Tibial nerve (tissue), 4 donors: ENCODE measurements at regions not wholly inside any gene's neighbourhood (a gene's known extent, or its start where the extent isn't known, plus 50 kb on each side); places are given as distances from the start of the nearest gene placed in this dataset.

ENCODE experiments used
- EP300 ChIP-seq, 2 donors: sonication (generic); formaldehyde crosslinking; IDR thresholded peaks; one replicate each; pipeline ENCODE4 v1.6.1; 2017; ENCODE audit warnings: antibody characterized with exemption in 2 of 2, mild to moderate bottlenecking in 1 of 2
- POLR2A ChIP-seq, 2 donors: fragments of 450-650 bp; IDR thresholded peaks; one replicate each; pipeline ENCODE4 v1.6.1; 2017; ENCODE audit warnings: antibody characterized with exemption in 2 of 2, mild to moderate bottlenecking in 2 of 2, moderate library complexity in 2 of 2
- TF ChIP-seq, protein P1 (sequence below), 5 experiments: fragments of 200-600 bp in 3 of 5; fragments of 450-650 bp in 2 of 5; sonication (generic) in 3 of 5; IDR thresholded peaks; one replicate each; pipeline ENCODE4 v1.5.1; 2016 to 2019; ENCODE audit warnings: antibody characterized with exemption in 5 of 5, mild to moderate bottlenecking in 3 of 5, moderate library complexity in 2 of 5

DNA sequence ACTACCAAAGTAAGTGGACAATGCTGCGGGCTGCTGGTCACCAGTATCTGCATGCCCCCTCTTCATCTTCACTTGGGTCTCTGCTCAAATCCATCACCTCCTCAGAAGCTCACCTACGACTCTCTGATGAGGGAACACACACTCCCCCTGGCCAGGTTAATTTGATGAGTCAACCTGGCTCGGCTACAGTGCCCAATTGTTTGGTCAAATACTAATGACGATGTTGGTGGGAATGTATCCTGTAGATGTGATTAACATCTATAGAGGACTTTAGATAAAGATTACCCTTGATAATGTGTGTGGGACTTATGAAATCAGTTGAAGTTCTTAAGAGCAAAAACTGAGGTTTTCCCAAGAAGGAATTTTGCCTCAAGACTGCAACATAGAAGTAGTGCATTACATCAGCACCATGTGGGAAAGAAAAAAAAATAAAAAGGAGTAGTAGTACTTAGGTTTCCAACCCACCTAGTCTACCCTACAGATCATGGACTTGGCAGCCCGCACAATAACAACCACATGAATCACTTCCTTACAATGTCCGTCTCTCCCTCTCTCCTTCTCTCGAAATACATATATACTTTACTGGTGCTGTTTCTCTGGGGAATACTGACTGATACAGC is 467.3 kb downstream of the DNAH5 start:
- TF ChIP-seq, protein P1, sequence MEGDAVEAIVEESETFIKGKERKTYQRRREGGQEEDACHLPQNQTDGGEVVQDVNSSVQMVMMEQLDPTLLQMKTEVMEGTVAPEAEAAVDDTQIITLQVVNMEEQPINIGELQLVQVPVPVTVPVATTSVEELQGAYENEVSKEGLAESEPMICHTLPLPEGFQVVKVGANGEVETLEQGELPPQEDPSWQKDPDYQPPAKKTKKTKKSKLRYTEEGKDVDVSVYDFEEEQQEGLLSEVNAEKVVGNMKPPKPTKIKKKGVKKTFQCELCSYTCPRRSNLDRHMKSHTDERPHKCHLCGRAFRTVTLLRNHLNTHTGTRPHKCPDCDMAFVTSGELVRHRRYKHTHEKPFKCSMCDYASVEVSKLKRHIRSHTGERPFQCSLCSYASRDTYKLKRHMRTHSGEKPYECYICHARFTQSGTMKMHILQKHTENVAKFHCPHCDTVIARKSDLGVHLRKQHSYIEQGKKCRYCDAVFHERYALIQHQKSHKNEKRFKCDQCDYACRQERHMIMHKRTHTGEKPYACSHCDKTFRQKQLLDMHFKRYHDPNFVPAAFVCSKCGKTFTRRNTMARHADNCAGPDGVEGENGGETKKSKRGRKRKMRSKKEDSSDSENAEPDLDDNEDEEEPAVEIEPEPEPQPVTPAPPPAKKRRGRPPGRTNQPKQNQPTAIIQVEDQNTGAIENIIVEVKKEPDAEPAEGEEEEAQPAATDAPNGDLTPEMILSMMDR (IDR thresholded peaks at IDR 0.05): no peak
- TF ChIP-seq POLR2A (IDR thresholded peaks at IDR 0.05): no peak
- TF ChIP-seq EP300 (IDR thresholded peaks at IDR 0.05): no peak
